SK-N-SH (cell line): ENCODE measurements at regions not wholly inside any gene's neighbourhood (a gene's known extent, or its start where the extent isn't known, plus 50 kb on each side); places are given as distances from the start of the nearest gene placed in this dataset.

Experiments used
- CTCF ChIA-PET: fragments of 300-600, 350-600 bp; formaldehyde crosslinking; extraction: SDS; loops from one replicate; lab custom pipeline; 2021; lab: Yijun Ruan, JAX
- POLR2A ChIA-PET: fragments of 350-600 bp; sonication (Branson Sonifier 250); formaldehyde crosslinking; extraction: SDS; loops from one replicate; lab custom pipeline; 2020; ENCODE audit warnings: antibody characterized with exemption, inconsistent platforms; lab: Yijun Ruan, JAX
- DNase-seq: peaks from one replicate; pipeline ENCODE4 v3.0.0; 2012
- H2AFZ ChIP-seq: fragments of 200-600 bp; sonication (generic); 2 replicates; pipeline ENCODE4 v1.8.1; 2016; ENCODE audit warnings: antibody characterized with exemption, mild to moderate bottlenecking, low read depth
- H3F3A ChIP-seq: fragments of 200-600 bp; sonication (generic); replicated peaks from 2 replicates; pipeline ENCODE3; 2016; ENCODE audit warnings: antibody characterized with exemption, mild to moderate bottlenecking; ENCODE audit not compliant: insufficient read depth
- H3K27ac ChIP-seq, 2 experiments: fragments of 200-500 bp in 1 of 2; fragments of 200-600 bp in 1 of 2; sonication (Bioruptor generic) in 1 of 2; sonication (generic), shearing (Covaris generic) in 1 of 2; 2 replicates each; pipeline versions ENCODE4 v1.5.1 to v1.6.1; 2014 to 2016; ENCODE audit warnings: low read depth in 2 of 2, inconsistent platforms in 1 of 2, low read length in 1 of 2, mild to moderate bottlenecking in 1 of 2, mixed read lengths in 1 of 2
- H3K27me3 ChIP-seq: fragments of 200-600 bp; sonication (generic), shearing (Covaris generic); 2 replicates; pipeline ENCODE4 v1.6.1; 2016; ENCODE audit warnings: mixed run types; ENCODE audit not compliant: insufficient read depth
- H3K36me3 ChIP-seq, 2 experiments: fragments of 200-500 bp in 1 of 2; fragments of 200-600 bp in 1 of 2; sonication (Bioruptor generic) in 1 of 2; sonication (generic) in 1 of 2; replicated peaks in 1 of 2; 2 replicates each; pipeline versions ENCODE3 to v1.5.1; 2014 to 2016; ENCODE audit warnings: low read length in 1 of 2, mild to moderate bottlenecking in 1 of 2; ENCODE audit not compliant: insufficient read depth in 2 of 2, control insufficient read depth in 1 of 2
- H3K4me1 ChIP-seq, 2 experiments: fragments of 200-500 bp in 1 of 2; fragments of 200-600 bp in 1 of 2; sonication (Bioruptor generic) in 1 of 2; sonication (generic), shearing (Covaris generic) in 1 of 2; 2 replicates each; pipeline versions ENCODE4 v1.5.1 to v1.6.1; 2014 to 2016; ENCODE audit warnings: low read depth in 1 of 2, low read length in 1 of 2, mixed run types in 1 of 2; ENCODE audit not compliant: insufficient read depth in 2 of 2, control insufficient read depth in 1 of 2
- H3K4me2 ChIP-seq: fragments of 200-600 bp; sonication (generic), shearing (Covaris generic); 2 replicates; pipeline ENCODE4 v1.6.1; 2017; ENCODE audit warnings: mixed run types
- H3K4me3 ChIP-seq, 2 experiments: fragments of 200-500 bp in 1 of 2; fragments of 200-600 bp in 1 of 2; sonication (Bioruptor generic) in 1 of 2; sonication (generic), shearing (Covaris generic) in 1 of 2; 2 replicates each; pipeline versions ENCODE4 v1.5.1 to v1.8.1; 2014 to 2016; ENCODE audit warnings: low read depth in 2 of 2, inconsistent platforms in 1 of 2, low read length in 1 of 2, mild to moderate bottlenecking in 1 of 2, mixed read lengths in 1 of 2, moderate library complexity in 1 of 2
- H3K79me2 ChIP-seq: fragments of 200-600 bp; sonication (generic); 2 replicates; pipeline ENCODE4 v1.8.1; 2017; ENCODE audit warnings: mild to moderate bottlenecking; ENCODE audit not compliant: insufficient read depth
- H3K9ac ChIP-seq: fragments of 200-600 bp; sonication (generic); 2 replicates; pipeline ENCODE4 v1.6.1; 2017; ENCODE audit warnings: mixed run types
- H3K9me2 ChIP-seq: fragments of 200-600 bp; sonication (generic); 2 replicates; pipeline ENCODE4 v1.6.1; 2017; ENCODE audit warnings: mixed run types
- H3K9me3 ChIP-seq: fragments of 200-600 bp; sonication (generic); 2 replicates; pipeline ENCODE4 v1.6.1; 2017; ENCODE audit warnings: mixed run types, mild to moderate bottlenecking, moderate library complexity
- H4K20me1 ChIP-seq: fragments of 200-600 bp; sonication (generic); 2 replicates; pipeline ENCODE4 v1.6.1; 2017; ENCODE audit warnings: mild to moderate bottlenecking, mixed run types; ENCODE audit not compliant: insufficient read depth
- FOXJ3 ChIP-seq: sonication (generic); formaldehyde crosslinking; IDR thresholded peaks from 2 replicates; pipeline ENCODE4 v1.5.1; 2020; ENCODE audit warnings: mild to moderate bottlenecking, missing genetic modification reagents
- GABPA ChIP-seq: IDR thresholded peaks from 2 replicates; pipeline ENCODE4 v1.4.0; 2012; ENCODE audit warnings: low read depth, mild to moderate bottlenecking
- GATA2 ChIP-seq: sonication (generic); formaldehyde crosslinking; IDR thresholded peaks from 2 replicates; pipeline ENCODE4 v1.5.0; 2020; ENCODE audit warnings: mild to moderate bottlenecking, missing genetic modification reagents
- JUND ChIP-seq: IDR thresholded peaks from 2 replicates; pipeline ENCODE4 v1.4.0; 2012
- MXI1 ChIP-seq: IDR thresholded peaks from 2 replicates; pipeline ENCODE4 v1.6.1; 2012; ENCODE audit warnings: mild to moderate bottlenecking, low read depth, low read length, improper control_type of control experiment
- NRF1 ChIP-seq: IDR thresholded peaks from 2 replicates; pipeline ENCODE4 v1.6.1; 2012; ENCODE audit warnings: low read depth, mild to moderate bottlenecking, low read length
- PBX3 ChIP-seq: IDR thresholded peaks from 2 replicates; pipeline ENCODE4; 2012
- RAD21 ChIP-seq: IDR thresholded peaks from 2 replicates; pipeline ENCODE4 v1.6.1; 2012; ENCODE audit warnings: mild to moderate bottlenecking, low read length
- TAF1 ChIP-seq: IDR thresholded peaks from 2 replicates; pipeline ENCODE4 v1.6.1; 2012; ENCODE audit warnings: low read depth, mild to moderate bottlenecking, low read length, moderate library complexity, borderline replicate concordance
- YY1 ChIP-seq: IDR thresholded peaks from 2 replicates; pipeline ENCODE4 v1.4.0; 2012; ENCODE audit warnings: low read depth, mild to moderate bottlenecking
- WGBS: methylation state at CpG from one replicate; pipeline ENCODE4 v1.1.6; 2017; ENCODE audit warnings: low lambda C conversion rate; 5-methylcytosine and 5-hydroxymethylcytosine counted together
- TF ChIP-seq, protein P1 (sequence below): fragments of 150-350 bp; IDR thresholded peaks from 2 replicates; pipeline ENCODE4 v1.6.1; 2016; ENCODE audit warnings: mild to moderate bottlenecking, low read depth, low read length
- TF ChIP-seq, protein P2 (sequence below): IDR thresholded peaks from 2 replicates; pipeline ENCODE4 v1.4.0; 2012; ENCODE audit warnings: low read depth

DNA sequence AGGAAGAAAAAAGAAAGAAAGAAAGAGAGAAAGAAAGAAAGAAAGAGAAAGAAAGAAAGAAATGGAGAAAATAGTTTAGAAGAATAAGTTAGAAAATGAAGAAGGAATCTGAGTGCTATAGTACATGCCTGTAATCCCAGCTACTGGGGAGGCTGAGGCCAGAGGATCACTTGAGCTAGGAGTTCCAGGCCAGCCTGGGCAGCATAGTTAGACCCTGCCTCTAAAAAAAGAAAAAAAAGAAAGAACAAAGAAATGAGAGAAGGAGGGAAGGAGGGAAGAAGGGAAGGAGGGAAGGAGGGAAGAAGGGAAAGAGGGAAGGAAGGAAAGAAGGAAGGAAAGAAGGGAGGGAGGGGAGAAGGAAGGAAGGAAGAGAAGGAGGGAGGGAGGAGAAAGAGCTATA, 1339.8 kb downstream of the OLFM4 start (continued):
- TF ChIP-seq PBX3 (no peak), NRF1 (no peak), MXI1 (no peak), RAD21 (no peak), GATA2 (CRISPR knock-in tag) (no peak), JUND (no peak), YY1 (no peak), FOXJ3 (CRISPR knock-in tag) (no peak)
- TF ChIP-seq, protein P1, sequence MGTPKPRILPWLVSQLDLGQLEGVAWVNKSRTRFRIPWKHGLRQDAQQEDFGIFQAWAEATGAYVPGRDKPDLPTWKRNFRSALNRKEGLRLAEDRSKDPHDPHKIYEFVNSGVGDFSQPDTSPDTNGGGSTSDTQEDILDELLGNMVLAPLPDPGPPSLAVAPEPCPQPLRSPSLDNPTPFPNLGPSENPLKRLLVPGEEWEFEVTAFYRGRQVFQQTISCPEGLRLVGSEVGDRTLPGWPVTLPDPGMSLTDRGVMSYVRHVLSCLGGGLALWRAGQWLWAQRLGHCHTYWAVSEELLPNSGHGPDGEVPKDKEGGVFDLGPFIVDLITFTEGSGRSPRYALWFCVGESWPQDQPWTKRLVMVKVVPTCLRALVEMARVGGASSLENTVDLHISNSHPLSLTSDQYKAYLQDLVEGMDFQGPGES = no peak
- TF ChIP-seq, all 33 proteins: peak for 0

DNA sequence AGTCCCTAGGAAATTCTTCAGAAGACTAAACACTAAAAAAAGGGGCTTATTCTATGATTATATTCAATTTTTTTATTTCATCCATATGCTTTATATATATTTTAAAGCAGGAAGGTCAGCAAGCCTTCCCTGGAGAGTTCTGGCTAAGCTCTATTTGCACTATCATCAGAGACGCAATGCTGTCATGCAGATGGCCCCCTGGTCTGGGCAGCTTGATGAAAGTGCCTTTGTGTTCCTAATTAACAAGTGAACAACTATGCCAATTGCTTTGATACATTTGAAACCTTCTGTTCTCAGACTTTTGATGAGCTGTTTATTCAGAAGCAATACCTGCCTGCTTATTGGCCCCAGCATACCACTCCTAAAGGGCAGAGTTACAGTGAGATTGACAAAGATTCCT, 1344.6 kb downstream of the OLFM4 start:
- Histone ChIP-seq H3F3A (no peaks in the 10 kb centered on the region), H3K27me3 (no peaks in the 10 kb centered on the region), H3K27ac (no peak overlapping the region), H3K9me3 (no peaks in the 10 kb centered on the region), H3K4me2 (no peak overlapping the region), H3K79me2 (no peaks in the 10 kb centered on the region), H3K36me3 (no peaks in the 10 kb centered on the region), H4K20me1 (no peaks in the 10 kb centered on the region), H3K4me1 (no peaks in the 10 kb centered on the region), H3K9me2 (no peaks in the 10 kb centered on the region), H2AFZ (no peak overlapping the region), H3K4me3 (no peak overlapping the region), H3K9ac (no peak overlapping the region)
- DNase-seq = no peak
- no peak for TF ChIP-seq GABPA
- ChIA-PET POLR2A (no interaction called here), CTCF (no interaction called here)
- 11% methylated on average over 1 of the region's 1 CpG for WGBS

- no peaks in the 10 kb centered on the region for H3K9me3 ChIP-seq
- H3K27ac ChIP-seq = no peak overlapping the region
- no peak overlapping the region for H3K4me3 ChIP-seq
- no peaks in the 10 kb centered on the region for H3K79me2 ChIP-seq
- POLR2A ChIA-PET = no interaction called here
- no peak overlapping the region for H3K9ac ChIP-seq
- DNase-seq = no peak
- H2AFZ ChIP-seq = no peak overlapping the region
- no peaks in the 10 kb centered on the region for H3K27me3 ChIP-seq
- CTCF ChIA-PET = no interaction called here
- no peaks in the 10 kb centered on the region for H3K36me3 ChIP-seq
- no peak overlapping the region for H3K4me2 ChIP-seq
- no peaks in the 10 kb centered on the region for H3K9me2 ChIP-seq
- TF ChIP-seq FOXJ3 (CRISPR knock-in tag) = no peak
- TF ChIP-seq, protein P2, sequence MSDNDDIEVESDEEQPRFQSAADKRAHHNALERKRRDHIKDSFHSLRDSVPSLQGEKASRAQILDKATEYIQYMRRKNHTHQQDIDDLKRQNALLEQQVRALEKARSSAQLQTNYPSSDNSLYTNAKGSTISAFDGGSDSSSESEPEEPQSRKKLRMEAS = no peak
- TF ChIP-seq, protein P1 = no peak
- no peak for TF ChIP-seq TAF1
- no peak for TF ChIP-seq GATA2 (CRISPR knock-in tag)
- WGBS = 6% methylated on average over 2 of the region's 2 CpGs
- no peaks in the 10 kb centered on the region for H4K20me1 ChIP-seq
- no peaks in the 10 kb centered on the region for H3F3A ChIP-seq
- no peaks in the 10 kb centered on the region for H3K4me1 ChIP-seq
Measured at GRCh38 chr13:54379461-54379860, 1350.8 kb downstream of the OLFM4 start.
